Liver (tissue), 3 donors: ENCODE measurements at regions not wholly inside any gene's neighbourhood (a gene's known extent, or its start where the extent isn't known, plus 50 kb on each side); places are given as distances from the start of the nearest gene placed in this dataset.

Experiments used
- FOXA1 ChIP-seq: IDR thresholded peaks from 2 replicates; pipeline ENCODE4 v1.6.1; 2016; ENCODE audit warnings: antibody characterized with exemption
- GABPA ChIP-seq, 2 donors: IDR thresholded peaks in 1 of 2; conservative IDR thresholded peaks in 1 of 2; 2 replicates each; pipeline ENCODE4 v1.6.1; 2016; ENCODE audit warnings: antibody characterized with exemption in 2 of 2, mild to moderate bottlenecking in 1 of 2, moderate library complexity in 1 of 2
- JUND ChIP-seq, 2 donors: IDR thresholded peaks; 2 replicates each; pipeline ENCODE4 v1.6.1; 2016; ENCODE audit warnings: antibody characterized with exemption in 2 of 2
- MAX ChIP-seq: IDR thresholded peaks from 2 replicates; pipeline ENCODE4 v1.6.1; 2016; ENCODE audit warnings: antibody characterized with exemption
- RAD21 ChIP-seq, 2 donors: IDR thresholded peaks; 2 replicates each; pipeline ENCODE4 v1.6.1; 2016; ENCODE audit warnings: antibody characterized with exemption in 2 of 2, mild to moderate bottlenecking in 2 of 2
- SP1 ChIP-seq: IDR thresholded peaks from 2 replicates; pipeline ENCODE4 v1.6.1; 2018; ENCODE audit warnings: antibody characterized with exemption, mild to moderate bottlenecking
- TAF1 ChIP-seq: conservative IDR thresholded peaks from 2 replicates; pipeline ENCODE4 v1.6.1; 2016; ENCODE audit warnings: antibody characterized with exemption, mild to moderate bottlenecking
- TF ChIP-seq, protein P1 (sequence below): fragments of 150-350 bp; IDR thresholded peaks from 2 replicates; pipeline ENCODE4 v1.5.1; 2017; ENCODE audit warnings: improper control_type of control experiment, low read depth, low read length; ENCODE audit not compliant: missing input control
- TF ChIP-seq, protein P2 (sequence below): IDR thresholded peaks from 2 replicates; pipeline ENCODE4 v1.6.1; 2016; ENCODE audit warnings: antibody characterized with exemption
- TF ChIP-seq, protein P3 (sequence below): IDR thresholded peaks from 2 replicates; pipeline ENCODE4 v1.6.1; 2016; ENCODE audit warnings: antibody characterized with exemption
- donor health status: healthy.
- donor health status: healthy.

DNA sequence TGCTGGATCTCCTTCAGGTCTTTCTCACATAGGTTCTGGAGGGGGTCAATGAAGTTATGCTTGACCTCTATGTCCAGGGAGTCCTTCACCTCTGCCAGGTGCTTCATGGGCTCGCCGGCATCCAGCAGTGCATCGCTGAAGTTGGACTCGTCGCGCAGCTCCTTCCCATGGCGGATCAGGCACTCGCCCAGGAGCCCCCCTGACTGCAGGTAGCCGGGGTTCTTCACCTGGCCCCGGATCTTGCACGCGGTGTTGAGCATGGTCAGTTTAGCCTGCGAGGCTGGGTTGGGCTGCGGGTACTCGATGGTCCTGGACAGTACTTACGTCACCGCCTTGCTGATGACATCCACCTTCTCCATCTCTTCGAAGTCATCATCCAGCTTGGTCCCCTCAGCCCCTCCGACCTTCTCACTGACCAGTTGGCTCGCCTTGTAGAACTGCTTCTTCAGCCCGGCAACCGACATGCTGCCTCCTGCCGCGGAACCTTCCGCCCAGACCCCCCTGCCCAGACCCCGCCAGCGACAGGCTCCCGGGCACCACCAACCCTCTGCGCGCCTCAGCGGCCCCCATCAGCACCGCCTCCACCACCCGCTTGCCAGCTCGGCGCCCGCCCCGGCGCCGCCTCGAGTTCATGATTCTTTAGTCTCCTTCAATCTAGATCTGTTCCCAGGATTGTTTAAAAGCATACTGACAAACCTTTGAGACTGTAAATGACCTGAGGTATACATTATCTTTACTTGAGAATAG is 99.8 kb downstream of the KPNA2 start:
- TF ChIP-seq MAX (no peak), RAD21 (IDR thresholded peaks at IDR 0.05) (no peak), TAF1 (no peak), SP1 (no peak), GABPA (IDR thresholded peaks at IDR 0.05 in 1 of 2, conservative IDR thresholded peaks at IDR 0.05 in 1 of 2) (no peak), FOXA1 (no peak), JUND (IDR thresholded peaks at IDR 0.05) (no peak)
- TF ChIP-seq, protein P1, sequence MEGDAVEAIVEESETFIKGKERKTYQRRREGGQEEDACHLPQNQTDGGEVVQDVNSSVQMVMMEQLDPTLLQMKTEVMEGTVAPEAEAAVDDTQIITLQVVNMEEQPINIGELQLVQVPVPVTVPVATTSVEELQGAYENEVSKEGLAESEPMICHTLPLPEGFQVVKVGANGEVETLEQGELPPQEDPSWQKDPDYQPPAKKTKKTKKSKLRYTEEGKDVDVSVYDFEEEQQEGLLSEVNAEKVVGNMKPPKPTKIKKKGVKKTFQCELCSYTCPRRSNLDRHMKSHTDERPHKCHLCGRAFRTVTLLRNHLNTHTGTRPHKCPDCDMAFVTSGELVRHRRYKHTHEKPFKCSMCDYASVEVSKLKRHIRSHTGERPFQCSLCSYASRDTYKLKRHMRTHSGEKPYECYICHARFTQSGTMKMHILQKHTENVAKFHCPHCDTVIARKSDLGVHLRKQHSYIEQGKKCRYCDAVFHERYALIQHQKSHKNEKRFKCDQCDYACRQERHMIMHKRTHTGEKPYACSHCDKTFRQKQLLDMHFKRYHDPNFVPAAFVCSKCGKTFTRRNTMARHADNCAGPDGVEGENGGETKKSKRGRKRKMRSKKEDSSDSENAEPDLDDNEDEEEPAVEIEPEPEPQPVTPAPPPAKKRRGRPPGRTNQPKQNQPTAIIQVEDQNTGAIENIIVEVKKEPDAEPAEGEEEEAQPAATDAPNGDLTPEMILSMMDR, result no peak
- TF ChIP-seq, protein P2, sequence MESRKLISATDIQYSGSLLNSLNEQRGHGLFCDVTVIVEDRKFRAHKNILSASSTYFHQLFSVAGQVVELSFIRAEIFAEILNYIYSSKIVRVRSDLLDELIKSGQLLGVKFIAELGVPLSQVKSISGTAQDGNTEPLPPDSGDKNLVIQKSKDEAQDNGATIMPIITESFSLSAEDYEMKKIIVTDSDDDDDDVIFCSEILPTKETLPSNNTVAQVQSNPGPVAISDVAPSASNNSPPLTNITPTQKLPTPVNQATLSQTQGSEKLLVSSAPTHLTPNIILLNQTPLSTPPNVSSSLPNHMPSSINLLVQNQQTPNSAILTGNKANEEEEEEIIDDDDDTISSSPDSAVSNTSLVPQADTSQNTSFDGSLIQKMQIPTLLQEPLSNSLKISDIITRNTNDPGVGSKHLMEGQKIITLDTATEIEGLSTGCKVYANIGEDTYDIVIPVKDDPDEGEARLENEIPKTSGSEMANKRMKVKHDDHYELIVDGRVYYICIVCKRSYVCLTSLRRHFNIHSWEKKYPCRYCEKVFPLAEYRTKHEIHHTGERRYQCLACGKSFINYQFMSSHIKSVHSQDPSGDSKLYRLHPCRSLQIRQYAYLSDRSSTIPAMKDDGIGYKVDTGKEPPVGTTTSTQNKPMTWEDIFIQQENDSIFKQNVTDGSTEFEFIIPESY, result no peak
- TF ChIP-seq, protein P3, sequence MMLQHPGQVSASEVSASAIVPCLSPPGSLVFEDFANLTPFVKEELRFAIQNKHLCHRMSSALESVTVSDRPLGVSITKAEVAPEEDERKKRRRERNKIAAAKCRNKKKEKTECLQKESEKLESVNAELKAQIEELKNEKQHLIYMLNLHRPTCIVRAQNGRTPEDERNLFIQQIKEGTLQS, result no peak
